ENCODE measurements at regions not wholly inside any gene's neighbourhood (a gene's known extent, or its start where the extent isn't known, plus 50 kb on each side); places are given as distances from the start of the nearest gene placed in this dataset.

- TF ChIP-seq CTCF (IDR thresholded peaks at IDR 0.05) = no peak
- TF ChIP-seq EZH2 (IDR thresholded peaks at IDR 0.05; ENCODE audit: borderline replicate concordance, insufficient read depth, low read depth, low read length, poor library complexity, severe bottlenecking) = no peak
Measured at GRCh38 chr2:12584338-12584737, 132.4 kb upstream of the TRIB2 start.

All from B cell (primary cell).